HG03460 (cell line): ENCODE measurements at regions not wholly inside any gene's neighbourhood (a gene's known extent, or its start where the extent isn't known, plus 50 kb on each side); places are given as distances from the start of the nearest gene placed in this dataset.
A peak's percentile ranks its signal among the peaks of the same experiment; 100 is the strongest.
"Not testable (repeated sequence)": the region's sequence is repeated elsewhere in the genome, so short reads cannot be mapped to it uniquely, and the experiment has no call there.

ENCODE experiments used
- ATAC-seq: cut with Tn5 transposase; IDR thresholded peaks from one replicate; pipeline ENCODE4 v1.9.1; 2021; ENCODE audit not compliant: unreplicated experiment

GRCh38 chr6:126202707-126203106 lies 137.2 kb upstream of the CENPW start:
- no peak for ATAC-seq

- no peak for ATAC-seq
Observed at GRCh38 chr6:126204126-126204525, 135.8 kb upstream of the CENPW start.

GRCh38 chr6:126204598-126204997 lies 135.3 kb upstream of the CENPW start:
- no peak for ATAC-seq

- ATAC-seq: no peak
Observed at GRCh38 chr6:126206504-126207246, 133.2 kb upstream of the CENPW start.

- ATAC-seq: no peak
Observed at GRCh38 chr6:126210398-126211075, 129.4 kb upstream of the CENPW start.

DNA sequence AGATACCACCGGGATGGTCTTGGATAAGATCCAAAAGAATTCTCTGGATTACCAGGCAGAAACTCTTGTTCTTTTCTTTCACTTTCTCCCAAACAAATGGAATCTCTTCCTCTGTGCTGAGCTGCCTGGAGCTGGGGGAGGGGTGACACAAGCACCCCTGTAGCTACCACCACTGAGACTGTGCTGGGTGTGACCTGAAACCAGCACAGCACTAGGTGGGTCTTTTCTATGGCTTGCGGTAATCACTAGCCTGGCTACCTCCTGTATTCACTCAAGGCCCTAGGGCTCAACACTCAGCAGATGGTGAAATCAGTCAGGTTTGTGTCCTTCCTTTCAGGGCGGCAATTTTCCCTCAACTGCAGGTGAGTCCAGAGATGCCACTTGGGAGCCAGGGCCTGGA lies 122.4 kb upstream of the CENPW start:
- no peak for ATAC-seq

DNA sequence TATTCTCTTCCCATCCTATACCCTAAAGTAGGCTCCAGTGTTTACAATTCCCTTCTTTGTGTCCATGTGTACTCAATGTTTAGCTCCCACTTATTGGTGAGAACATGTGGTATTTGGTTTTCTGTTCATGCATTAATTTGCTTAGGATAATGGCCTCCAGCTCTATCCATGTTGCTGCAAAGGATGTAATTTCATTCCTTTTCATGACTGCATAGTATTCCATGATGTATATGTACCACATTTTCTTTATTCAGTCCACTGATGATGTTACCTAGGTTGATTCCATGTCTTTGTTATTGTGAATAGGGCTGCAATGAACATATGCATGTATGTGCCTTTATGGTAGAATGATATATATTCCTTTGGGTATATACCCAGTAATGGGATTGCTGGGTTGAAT lies 119.0 kb upstream of the CENPW start:
- ATAC-seq: not testable (repeated sequence)

DNA sequence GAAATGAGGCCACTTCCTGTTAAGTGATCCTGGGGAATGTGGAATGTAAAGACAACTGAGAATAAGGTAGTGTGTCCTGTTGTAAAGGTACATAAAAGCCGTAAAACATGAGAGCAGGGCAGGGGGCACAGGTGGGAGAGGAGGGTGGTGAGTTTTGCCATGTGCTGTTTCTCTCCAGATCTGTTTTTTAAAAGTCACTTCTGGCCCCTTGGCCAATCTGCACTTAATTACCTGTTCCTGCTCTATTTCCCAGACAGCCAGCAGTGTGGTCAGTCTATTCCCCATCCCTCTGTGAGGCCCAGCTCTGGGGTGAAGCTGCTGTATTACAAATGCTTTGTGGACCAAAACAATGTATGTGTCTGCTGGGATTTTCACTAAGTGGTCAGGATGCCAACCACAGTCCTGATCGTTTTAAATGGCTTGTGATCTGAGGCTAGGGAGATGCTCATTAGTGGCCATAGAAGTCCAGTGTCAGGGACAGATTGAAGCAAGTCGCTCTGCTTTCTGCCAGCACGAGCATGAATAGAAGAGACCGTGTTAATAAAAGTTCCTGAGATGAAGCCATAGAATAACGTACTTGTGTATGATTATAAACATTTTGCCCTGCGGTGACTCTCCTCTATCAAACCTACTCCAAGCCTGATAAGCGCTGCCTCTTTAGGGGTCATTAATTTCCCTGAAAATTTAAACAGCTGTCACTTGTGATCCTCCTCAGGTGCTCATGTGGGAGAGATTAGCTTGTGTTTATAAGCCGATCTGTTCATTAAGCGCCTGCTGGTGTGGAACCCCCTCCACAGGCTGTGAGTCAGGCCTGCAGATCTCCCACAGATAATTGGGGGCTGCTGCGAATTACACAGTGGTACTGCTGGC lies 111.8 kb upstream of the CENPW start:
- ATAC-seq: no peak

- no peak for ATAC-seq
Observed at GRCh38 chr6:126232671-126233070, 107.2 kb upstream of the CENPW start.

DNA sequence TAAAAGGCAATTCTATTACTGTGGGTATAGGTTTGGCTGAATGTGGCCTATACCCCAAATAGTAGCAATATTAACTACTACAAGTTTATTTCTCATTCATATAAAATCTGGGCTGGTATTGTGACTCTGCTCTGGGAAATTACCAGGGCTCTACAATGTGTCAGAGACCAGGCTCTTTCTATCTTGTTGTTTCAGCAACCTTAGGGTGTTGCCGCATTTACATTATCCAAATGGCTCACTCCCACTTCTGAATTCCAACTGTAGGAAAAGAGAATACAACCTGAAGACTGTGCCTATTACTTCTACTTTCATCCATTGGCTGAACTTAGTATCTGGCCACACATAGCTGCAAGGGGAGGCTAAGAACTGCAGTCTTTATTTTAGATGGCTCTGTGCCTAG lies 106.7 kb upstream of the CENPW start:
- no peak for ATAC-seq

GRCh38 chr6:126235363-126235762 lies 104.6 kb upstream of the CENPW start:
- no peak for ATAC-seq

GRCh38 chr6:126245077-126245476 lies 94.8 kb upstream of the CENPW start:
- ATAC-seq: no peak

GRCh38 chr6:126252154-126252553 lies 87.8 kb upstream of the CENPW start:
- no peak for ATAC-seq

DNA sequence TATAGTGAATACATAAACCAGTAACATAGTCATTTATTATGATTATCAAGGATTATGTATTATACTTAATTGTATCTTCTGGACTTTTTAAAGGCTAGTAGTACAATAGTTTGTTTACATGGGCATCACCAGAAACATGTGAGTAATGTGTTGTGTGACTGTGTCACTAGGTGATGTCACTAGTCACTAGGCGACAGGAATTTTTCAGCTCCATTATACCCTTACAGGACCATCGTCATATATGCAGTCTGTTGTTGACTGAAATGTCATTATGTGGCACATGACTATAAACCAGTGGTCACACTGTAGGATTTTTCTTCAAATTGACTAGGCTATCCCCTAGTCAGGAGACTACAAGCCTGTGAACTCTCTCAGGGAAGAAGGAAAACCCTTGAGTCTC lies 86.5 kb upstream of the CENPW start:
- ATAC-seq: no peak

DNA sequence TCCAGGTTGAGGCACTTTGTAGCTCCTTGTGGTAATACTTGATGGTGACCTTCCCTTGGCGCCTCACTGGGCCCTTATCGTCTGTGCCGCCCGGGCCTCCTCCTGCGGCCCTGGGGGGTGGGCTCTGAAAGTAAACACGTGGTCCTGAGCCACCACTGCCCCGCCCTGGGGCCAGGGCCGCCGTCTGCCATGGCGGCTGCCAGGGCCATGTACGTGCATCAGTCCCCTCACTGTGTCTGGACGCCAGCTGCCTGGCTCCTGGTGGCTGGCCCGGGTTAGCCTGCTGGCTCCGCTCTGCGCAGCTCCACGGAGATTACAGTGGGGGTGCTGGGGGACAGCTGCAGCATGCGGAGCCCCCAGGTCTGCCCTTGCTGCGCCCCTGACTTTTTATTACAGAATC lies 81.8 kb upstream of the CENPW start:
- ATAC-seq: no peak

- no peak for ATAC-seq
Observed at GRCh38 chr6:126261792-126262421, 78.0 kb upstream of the CENPW start.

DNA sequence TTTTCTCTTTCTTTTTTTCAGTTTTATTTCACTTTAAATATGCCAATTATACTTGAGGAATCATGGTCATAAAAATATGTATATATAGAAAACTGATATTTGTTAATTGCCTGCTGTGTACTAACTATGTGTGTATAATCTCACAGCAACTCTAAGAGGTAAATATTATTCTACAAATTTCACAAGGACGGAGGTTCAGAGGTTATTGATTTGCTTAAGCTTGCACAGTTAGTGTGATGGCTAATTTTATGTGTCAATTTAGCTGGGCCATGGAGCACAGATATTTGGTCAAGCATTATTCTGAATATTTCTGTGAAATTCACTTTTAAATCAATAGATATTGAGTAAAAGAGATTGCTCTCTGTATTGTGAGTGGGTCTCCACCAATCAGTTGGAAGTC lies 75.7 kb upstream of the CENPW start:
- ATAC-seq: no peak

GRCh38 chr6:126266664-126267063 lies 73.3 kb upstream of the CENPW start:
- ATAC-seq: no peak

DNA sequence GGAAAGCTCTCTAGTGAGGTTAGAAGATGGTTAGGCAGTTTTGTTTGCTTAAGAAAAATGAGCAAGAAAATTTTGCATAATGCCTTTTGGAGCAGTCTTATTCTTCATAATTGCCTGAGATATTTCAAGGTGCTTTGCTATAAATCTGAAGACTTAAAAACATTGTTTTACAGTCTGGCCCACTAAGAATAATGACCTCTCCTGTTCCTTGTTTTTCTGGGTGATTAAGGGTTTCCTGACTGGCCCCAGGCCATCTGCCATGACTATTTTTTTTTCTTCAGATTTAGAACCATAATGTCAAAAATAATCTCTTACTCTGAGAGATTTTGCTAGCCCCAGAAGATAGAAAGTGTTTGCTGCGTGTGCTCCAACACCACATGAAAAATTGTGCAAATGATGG lies 72.3 kb upstream of the CENPW start:
- ATAC-seq: peak; percentile 18

- ATAC-seq: peak; percentile 88
Observed at GRCh38 chr6:126268092-126268491, 71.8 kb upstream of the CENPW start.

DNA sequence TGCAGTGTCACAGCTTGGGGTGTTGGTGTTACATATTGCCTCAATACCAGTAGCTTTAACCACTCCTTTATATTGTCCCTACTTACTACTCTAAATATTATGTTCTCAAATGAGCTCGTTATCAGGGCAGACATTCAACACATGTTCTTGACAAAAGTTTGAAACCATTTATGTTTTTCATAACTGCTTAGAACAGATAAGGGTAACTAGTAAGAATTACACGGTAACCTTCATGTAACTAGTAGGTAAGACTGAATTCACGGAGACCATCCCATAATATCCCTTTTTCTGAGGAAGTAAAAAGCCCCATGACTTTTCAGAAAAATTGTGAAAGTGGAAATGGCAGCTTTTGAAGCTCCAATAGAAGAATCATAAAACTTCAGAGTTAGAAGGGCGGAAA lies 59.6 kb upstream of the CENPW start:
- ATAC-seq: no peak
